Esophagus muscularis mucosa (tissue), 4 donors: ENCODE measurements at regions not wholly inside any gene's neighbourhood (a gene's known extent, or its start where the extent isn't known, plus 50 kb on each side); places are given as distances from the start of the nearest gene placed in this dataset.

Experiments used
- DNase-seq: peaks from one replicate; pipeline ENCODE4 v3.0.0-alpha.2; 2017; ENCODE audit errors: extremely low spot score
- H3K27ac ChIP-seq, 4 donors: fragments of 200-600 bp; sonication (generic); replicated peaks in 1 of 4; 1 replicate in 3 of 4; 2 replicates in 1 of 4; pipeline ENCODE4 v1.5.1; 2016 to 2019; ENCODE audit warnings: mild to moderate bottlenecking in 1 of 4
- H3K27me3 ChIP-seq, 4 donors: fragments of 200-600 bp; sonication (generic); one replicate each; pipeline versions ENCODE4 v1.5.1 to v1.6.0; 2016 to 2019
- H3K36me3 ChIP-seq, 4 donors: fragments of 200-600 bp; sonication (generic); one replicate each; pipeline ENCODE4 v1.5.1; 2016 to 2019
- H3K4me1 ChIP-seq, 4 donors: fragments of 200-600 bp; sonication (generic); one replicate each; pipeline ENCODE4 v1.5.1; 2016 to 2019
- H3K4me3 ChIP-seq, 4 donors: fragments of 200-600 bp; sonication (generic); 1 replicate in 2 of 4; 2 replicates in 2 of 4; pipeline ENCODE4 v1.5.1; 2016 to 2019; ENCODE audit warnings: mild to moderate bottlenecking in 4 of 4, moderate library complexity in 1 of 4
- H3K9me3 ChIP-seq, 4 donors: fragments of 200-600 bp; sonication (generic); 1 replicate in 3 of 4; 2 replicates in 1 of 4; pipeline ENCODE4 v1.5.1; 2016 to 2019
- EP300 ChIP-seq: sonication (generic); formaldehyde crosslinking; IDR thresholded peaks from one replicate; pipeline ENCODE4 v1.6.1; 2017; ENCODE audit warnings: antibody characterized with exemption
- POLR2A ChIP-seq: fragments of 450-650 bp; IDR thresholded peaks from one replicate; pipeline ENCODE4 v1.6.1; 2017; ENCODE audit warnings: antibody characterized with exemption, moderate library complexity, mild to moderate bottlenecking, low read depth
- POLR2AphosphoS5 ChIP-seq, 2 donors: sonication (generic); formaldehyde crosslinking; IDR thresholded peaks; one replicate each; pipeline ENCODE4 v1.6.1; 2017; ENCODE audit warnings: antibody characterized with exemption in 2 of 2
- WGBS: methylation state at CpG from one replicate; pipeline ENCODE4 v1.1.5; 2018; 5-methylcytosine and 5-hydroxymethylcytosine counted together
- intact Hi-C: fragments of 100-400 bp; cut with DNase I; formaldehyde crosslinking; loops from one replicate; pipeline ENCODE4 v1.15.1; 2023
- TF ChIP-seq, protein P1 (sequence below), 3 experiments: fragments of 200-600 bp in 2 of 3; fragments of 450-650 bp in 1 of 3; sonication (generic) in 2 of 3; IDR thresholded peaks; one replicate each; pipeline ENCODE4 v1.5.1; 2017 to 2019; ENCODE audit warnings: antibody characterized with exemption in 3 of 3, mild to moderate bottlenecking in 2 of 3, moderate library complexity in 1 of 3

DNA sequence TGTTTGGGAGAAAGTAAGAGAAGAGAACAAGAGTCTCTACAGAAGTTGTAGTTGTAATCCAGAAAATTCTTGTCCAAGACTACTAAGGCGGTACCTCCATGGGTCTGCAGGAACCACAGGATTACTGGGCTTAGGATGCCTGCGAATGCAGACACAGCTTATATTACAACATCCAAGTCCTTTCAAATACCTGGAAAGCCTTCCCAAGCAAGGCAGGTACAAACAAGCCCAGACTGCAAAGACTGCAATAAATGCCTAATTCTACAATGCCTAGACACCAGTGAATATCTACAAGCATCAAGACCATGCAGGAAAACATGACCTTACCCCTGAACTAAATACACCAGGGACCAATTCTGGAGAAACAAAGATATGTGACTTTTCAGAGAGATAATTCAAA lies 178.2 kb downstream of the ARL4A start:
- no peak for TF ChIP-seq EP300
- Histone ChIP-seq H3K9me3 (no peaks in the 10 kb centered on the region), H3K27ac (no peak overlapping the region), H3K36me3 (no peaks in the 10 kb centered on the region), H3K4me1 (no peaks in the 10 kb centered on the region), H3K4me3 (no peak overlapping the region), H3K27me3 (no peaks in the 10 kb centered on the region)
- intact Hi-C loops, result no loop called here
- DNase-seq, result no peak
- 100% methylated on average over 2 of the region's 2 CpGs for whole genome bisulfite sequencing

DNA sequence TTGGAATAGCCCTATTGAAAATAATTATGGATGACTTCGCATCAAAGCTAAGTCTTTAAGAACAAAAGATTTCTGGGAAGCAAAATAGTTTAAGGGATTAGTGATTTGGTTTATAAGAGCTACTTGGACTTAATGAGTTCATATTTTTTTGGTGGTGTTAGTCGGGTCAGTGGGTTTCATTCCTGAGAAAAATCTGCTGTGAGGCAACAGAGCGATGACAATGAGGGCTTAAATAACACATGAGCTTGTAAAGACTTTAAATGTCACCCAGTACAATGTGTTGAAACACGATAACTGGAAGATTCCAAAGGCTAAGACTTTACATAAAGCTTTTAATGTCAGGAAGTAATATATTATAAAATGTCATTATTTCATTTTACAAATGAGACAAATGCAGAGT lies 178.8 kb downstream of the ARL4A start:
- no peak for DNase-seq
- H3K9me3 ChIP-seq, result no peaks in the 10 kb centered on the region
- no peak overlapping the region for H3K27ac ChIP-seq
- H3K4me1 ChIP-seq, result no peaks in the 10 kb centered on the region
- 80% methylated on average over 4 of the region's 4 CpGs for WGBS
- H3K27me3 ChIP-seq, result no peaks in the 10 kb centered on the region
- no peak for TF ChIP-seq POLR2AphosphoS5 (IDR thresholded peaks at IDR 0.05)
- TF ChIP-seq EP300, result no peak
- TF ChIP-seq POLR2A, result no peak
- TF ChIP-seq, protein P1, sequence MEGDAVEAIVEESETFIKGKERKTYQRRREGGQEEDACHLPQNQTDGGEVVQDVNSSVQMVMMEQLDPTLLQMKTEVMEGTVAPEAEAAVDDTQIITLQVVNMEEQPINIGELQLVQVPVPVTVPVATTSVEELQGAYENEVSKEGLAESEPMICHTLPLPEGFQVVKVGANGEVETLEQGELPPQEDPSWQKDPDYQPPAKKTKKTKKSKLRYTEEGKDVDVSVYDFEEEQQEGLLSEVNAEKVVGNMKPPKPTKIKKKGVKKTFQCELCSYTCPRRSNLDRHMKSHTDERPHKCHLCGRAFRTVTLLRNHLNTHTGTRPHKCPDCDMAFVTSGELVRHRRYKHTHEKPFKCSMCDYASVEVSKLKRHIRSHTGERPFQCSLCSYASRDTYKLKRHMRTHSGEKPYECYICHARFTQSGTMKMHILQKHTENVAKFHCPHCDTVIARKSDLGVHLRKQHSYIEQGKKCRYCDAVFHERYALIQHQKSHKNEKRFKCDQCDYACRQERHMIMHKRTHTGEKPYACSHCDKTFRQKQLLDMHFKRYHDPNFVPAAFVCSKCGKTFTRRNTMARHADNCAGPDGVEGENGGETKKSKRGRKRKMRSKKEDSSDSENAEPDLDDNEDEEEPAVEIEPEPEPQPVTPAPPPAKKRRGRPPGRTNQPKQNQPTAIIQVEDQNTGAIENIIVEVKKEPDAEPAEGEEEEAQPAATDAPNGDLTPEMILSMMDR (IDR thresholded peaks at IDR 0.05), result no peak
- no peaks in the 10 kb centered on the region for H3K36me3 ChIP-seq
- intact Hi-C loops, result no loop called here
- no peak overlapping the region for H3K4me3 ChIP-seq

DNA sequence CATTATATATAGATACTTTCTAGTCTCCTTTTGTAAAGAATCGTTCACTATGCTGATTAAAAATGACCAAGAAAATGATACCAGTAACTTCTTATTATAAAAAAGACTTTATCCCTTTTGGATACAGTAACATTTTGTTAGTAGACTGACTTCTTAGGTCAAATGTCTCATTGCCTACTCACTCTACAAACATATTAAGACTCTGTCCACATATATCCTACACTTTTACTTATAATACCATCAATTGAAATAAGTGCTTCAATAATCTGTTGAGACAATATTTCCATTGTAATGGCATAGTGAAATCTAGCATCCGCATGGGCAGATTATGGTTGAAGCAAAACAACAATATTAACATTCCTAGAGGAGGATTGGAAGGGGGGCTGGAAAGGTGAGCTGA lies 180.6 kb downstream of the ARL4A start:
- 80% methylated on average over 2 of the region's 2 CpGs for WGBS
- DNase-seq, result no peak
- TF ChIP-seq EP300, result no peak
- no peak for TF ChIP-seq POLR2AphosphoS5 (IDR thresholded peaks at IDR 0.05)
- TF ChIP-seq, protein P1 (IDR thresholded peaks at IDR 0.05), result no peak
- no peak for TF ChIP-seq POLR2A

DNA sequence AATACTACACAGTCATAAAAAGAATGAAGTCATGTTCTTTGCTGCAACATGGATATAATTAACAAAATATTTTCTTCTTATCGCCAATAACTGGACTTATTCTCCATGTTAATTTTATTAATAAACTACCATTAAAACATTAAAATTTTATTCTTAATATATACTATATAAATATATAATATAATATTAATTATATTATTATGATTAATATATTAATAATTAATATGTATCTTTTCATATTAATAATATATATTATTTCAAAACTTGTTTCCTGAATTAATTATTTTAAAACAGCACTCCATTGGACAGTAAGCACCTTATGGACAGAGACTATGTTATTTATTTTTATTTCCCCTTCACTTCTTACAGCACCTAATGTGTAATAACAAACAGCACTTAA lies 182.8 kb downstream of the ARL4A start:
- TF ChIP-seq POLR2AphosphoS5 (IDR thresholded peaks at IDR 0.05), result no peak
- TF ChIP-seq POLR2A, result no peak
- TF ChIP-seq EP300, result no peak
- TF ChIP-seq, protein P1 (IDR thresholded peaks at IDR 0.05), result no peak
- Histone ChIP-seq H3K9me3 (no peaks in the 10 kb centered on the region), H3K36me3 (no peaks in the 10 kb centered on the region), H3K4me1 (no peaks in the 10 kb centered on the region), H3K27ac (no peak overlapping the region), H3K4me3 (no peak overlapping the region), H3K27me3 (no peaks in the 10 kb centered on the region)
- intact Hi-C loops, result no loop called here
- 95% methylated on average over 1 of the region's 1 CpG for WGBS
- no peak for DNase-seq

More for the DNA sequence above, 180.6 kb downstream of the ARL4A start:
- Histone ChIP-seq H3K9me3 (no peaks in the 10 kb centered on the region), H3K4me3 (no peak overlapping the region), H3K27me3 (no peaks in the 10 kb centered on the region), H3K27ac (no peak overlapping the region), H3K36me3 (no peaks in the 10 kb centered on the region), H3K4me1 (no peaks in the 10 kb centered on the region)
- intact Hi-C loops, result no loop called here

DNA sequence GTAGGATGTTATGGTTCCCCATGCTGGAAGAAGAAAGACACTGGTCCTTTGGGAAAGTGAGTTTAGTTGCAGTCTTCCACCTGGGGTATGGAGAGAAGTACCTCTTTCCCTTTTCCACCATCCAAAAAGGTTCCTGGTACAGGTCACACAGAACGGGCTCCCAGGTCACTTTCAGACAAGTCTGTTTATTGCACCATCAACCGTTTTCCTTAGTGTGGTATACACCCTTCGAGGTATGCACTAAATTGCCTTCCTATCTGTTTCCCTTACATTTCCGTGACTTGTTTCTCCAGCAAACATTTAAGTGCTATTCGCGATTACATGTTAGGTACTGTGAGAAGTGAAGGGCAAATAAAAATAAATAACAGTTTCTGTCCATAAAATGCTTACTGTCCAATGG lies 185.1 kb downstream of the ARL4A start:
- DNase-seq, result no peak
- 92% methylated on average over 6 of the region's 6 CpGs for WGBS
- Histone ChIP-seq H3K4me1 (no peaks in the 10 kb centered on the region), H3K9me3 (no peaks in the 10 kb centered on the region), H3K27ac (no peak overlapping the region), H3K27me3 (no peaks in the 10 kb centered on the region), H3K4me3 (no peak overlapping the region), H3K36me3 (no peaks in the 10 kb centered on the region)
- intact Hi-C loops, result no loop called here
- TF ChIP-seq, protein P1 (IDR thresholded peaks at IDR 0.05), result no peak
- no peak for TF ChIP-seq EP300
- TF ChIP-seq POLR2AphosphoS5 (IDR thresholded peaks at IDR 0.05), result no peak
- TF ChIP-seq POLR2A, result no peak
